K562 (cell line): ENCODE measurements at regions not wholly inside any gene's neighbourhood (a gene's known extent, or its start where the extent isn't known, plus 50 kb on each side); places are given as distances from the start of the nearest gene placed in this dataset.

ENCODE experiments used
- ATAC-seq: fragments of 200-7000 bp; cut with Tn5 transposase; 3 replicates; pipeline ENCODE4 v1.9.1; 2020; ENCODE audit warnings: moderate library complexity
- BruUV-seq: library from RNA; stranded (reverse); fragments of 400-500 nt; replicated peaks from 2 replicates; lab custom pipeline; 2021; lab: Mats Ljungman, UMichigan
- CTCF ChIA-PET: fragments of 300-600 bp; formaldehyde crosslinking; extraction: SDS; loops from one replicate; lab custom pipeline; 2021; ENCODE audit warnings: low intra/inter-chr PET ratio; lab: Yijun Ruan, JAX
- POLR2A ChIA-PET: fragments of 300-600, 350-650 bp; sonication (Branson Sonifier 250); formaldehyde crosslinking; extraction: SDS; loops from one replicate; lab custom pipeline; 2021; ENCODE audit warnings: antibody characterized with exemption, inconsistent platforms; lab: Yijun Ruan, JAX
- DNase-seq, 4 experiments: peaks; one replicate each; pipeline versions ENCODE4 v3.0.0 to v3.0.0-alpha.2; 2011 to 2018; ENCODE audit warnings: low spot score in 3 of 4, mixed read lengths in 3 of 4; ENCODE audit errors: extremely low read depth in 1 of 4
- FAIRE-seq: peaks from 2 replicates; lab custom pipeline; 2011; peaks lifted over from hg19 to GRCh38; lab: Jason Lieb, UNC
- H2AFZ ChIP-seq: 2 replicates; pipeline ENCODE4 v1.6.0; 2011; ENCODE audit warnings: low read depth, low read length, control low read depth, inconsistent platforms
- H3K27ac ChIP-seq: fragments of 200-600 bp; 3 replicates; pipeline ENCODE4 v1.8.0; 2011; ENCODE audit warnings: low read depth, mild to moderate bottlenecking, control low read depth, inconsistent platforms, low read length, moderate library complexity, mixed read lengths; ENCODE audit errors: extremely low read depth
- H3K27me3 ChIP-seq, 2 experiments: fragments of 300-600 bp in 1 of 2; 2 replicates in 1 of 2; 3 replicates in 1 of 2; pipeline versions ENCODE4 v1.6.0 to v1.8.0; 2011; ENCODE audit warnings: inconsistent platforms in 2 of 2, low read length in 2 of 2, mild to moderate bottlenecking in 1 of 2, mixed read lengths in 1 of 2, moderate library complexity in 1 of 2; ENCODE audit not compliant: control insufficient read depth in 2 of 2, insufficient read depth in 2 of 2
- H3K36me3 ChIP-seq: fragments of 300-600 bp; 3 replicates; pipeline ENCODE4 v1.8.0; 2011; ENCODE audit warnings: mild to moderate bottlenecking, low read length, inconsistent platforms; ENCODE audit not compliant: control insufficient read depth, insufficient read depth
- H3K4me1 ChIP-seq, 2 experiments: fragments of 200-600 bp in 1 of 2; replicated peaks in 1 of 2; 2 replicates in 1 of 2; 3 replicates in 1 of 2; pipeline versions ENCODE4 v1.5.1 to v1.8.0; 2011; ENCODE audit warnings: inconsistent platforms in 2 of 2, low read length in 2 of 2, mild to moderate bottlenecking in 1 of 2, mixed read lengths in 1 of 2, moderate library complexity in 1 of 2; ENCODE audit not compliant: control insufficient read depth in 2 of 2, insufficient read depth in 2 of 2
- H3K4me2 ChIP-seq: 2 replicates; pipeline ENCODE4 v1.6.1; 2011; ENCODE audit warnings: low read length, control low read depth, inconsistent platforms, mixed read lengths; ENCODE audit not compliant: insufficient read depth
- H3K4me3 ChIP-seq: fragments of 200-600 bp; sonication (generic), shearing (Covaris generic); 2 replicates; pipeline ENCODE4 v1.5.1; 2016; ENCODE audit warnings: control low read depth, inconsistent platforms
- H3K79me2 ChIP-seq: fragments of 200-600 bp; 3 replicates; pipeline ENCODE4 v1.8.0; 2011; ENCODE audit warnings: low read length, inconsistent platforms; ENCODE audit not compliant: control insufficient read depth, insufficient read depth
- H3K9ac ChIP-seq, 2 experiments: 2 replicates each; pipeline versions ENCODE4 v1.6.0 to v1.6.1; 2011; ENCODE audit warnings: low read depth in 2 of 2, low read length in 2 of 2, control low read depth in 1 of 2, inconsistent platforms in 1 of 2, mild to moderate bottlenecking in 1 of 2, mixed read lengths in 1 of 2; ENCODE audit not compliant: insufficient read depth in 1 of 2
- H3K9me1 ChIP-seq: one replicate; pipeline ENCODE4 v1.6.0; 2011; ENCODE audit warnings: inconsistent platforms, mild to moderate bottlenecking, low read length, moderate library complexity; ENCODE audit not compliant: control insufficient read depth, insufficient read depth
- H3K9me3 ChIP-seq: replicated peaks from 2 replicates; pipeline ENCODE4 v1.5.1; 2011; ENCODE audit warnings: low read depth, low read length, inconsistent platforms; ENCODE audit not compliant: control insufficient read depth, insufficient read depth
- H4K20me1 ChIP-seq: replicated peaks from 2 replicates; pipeline ENCODE4 v1.6.1; 2011; ENCODE audit warnings: low read length, inconsistent platforms, mixed read lengths; ENCODE audit not compliant: control insufficient read depth, insufficient read depth
- BACH1 ChIP-seq: fragments of 200-800 bp; sonication (Bioruptor generic); IDR thresholded peaks from 2 replicates; pipeline ENCODE4 v1.6.1; 2016; ENCODE audit warnings: missing genetic modification characterization, missing compliant biosample characterization
- ZBTB40 ChIP-seq, 2 experiments: fragments of 450-650 bp in 1 of 2; sonication (generic) in 1 of 2; formaldehyde crosslinking in 1 of 2; IDR thresholded peaks; 2 replicates each; pipeline versions ENCODE4 v1.7.1 to v1.9.0; 2016 to 2022; ENCODE audit warnings: inconsistent platforms in 1 of 2, mild to moderate bottlenecking in 1 of 2, missing genetic modification reagents in 1 of 2
- ZNF316 ChIP-seq: fragments of 450-650 bp; IDR thresholded peaks from 2 replicates; pipeline ENCODE4 v1.6.1; 2016
- ZNF407 ChIP-seq: fragments of 450-650 bp; IDR thresholded peaks from 2 replicates; pipeline ENCODE4 v1.6.1; 2016; ENCODE audit warnings: low read depth
- WGBS: fragments of 100-300 bp; shearing (Covaris generic); methylation state at CpG from one replicate; pipeline ENCODE4 v1.1.6; 2016; ENCODE audit warnings: low coverage, mixed read lengths; ENCODE audit not compliant: insufficient coverage; ENCODE audit errors: missing lambda C conversion rate; 5-methylcytosine and 5-hydroxymethylcytosine counted together
- in situ Hi-C: fragments of 300-500 bp; cut with MboI; formaldehyde crosslinking; loops from 4 replicates; pipeline ENCODE4 v1.15.0; 2018; ENCODE audit warnings: inconsistent platforms, mixed read lengths
- intact Hi-C: fragments of 100-400 bp; cut with micrococcal nuclease; formaldehyde crosslinking; loops from 2 replicates; pipeline ENCODE4 v1.14.2; 2022

GRCh38 chr4:176879380-176880116 lies 86.8 kb upstream of the VEGFC start:
- no peaks in the 10 kb centered on the region for H3K79me2 ChIP-seq
- no peak for DNase-seq
- no peaks in the 10 kb centered on the region for H3K9me1 ChIP-seq
- H3K4me3 ChIP-seq: no peak overlapping the region
- H3K27me3 ChIP-seq: no peaks in the 10 kb centered on the region
- intact Hi-C loops (no loop called here), in situ Hi-C loops (no loop called here)
- no peak overlapping the region for H2AFZ ChIP-seq
- no peak overlapping the region for H3K27ac ChIP-seq
- FAIRE-seq: no peak
- BruUV-seq: no TSS peak
- WGBS: 0% methylated on average over 4 of the region's 4 CpGs
- H3K36me3 ChIP-seq: no peaks in the 10 kb centered on the region
- no peaks in the 10 kb centered on the region for H3K4me1 ChIP-seq
- no peaks in the 10 kb centered on the region for H3K9me3 ChIP-seq
- ChIA-PET CTCF (no interaction called here), POLR2A (no interaction called here)
- H4K20me1 ChIP-seq: no peaks in the 10 kb centered on the region
- ATAC-seq: no peak
- H3K4me2 ChIP-seq: no peak overlapping the region
- H3K9ac ChIP-seq: no peak overlapping the region
- TF ChIP-seq ZBTB40 (IDR thresholded peaks at IDR 0.05) (peak; percentile 35; the same call in 1 of the 2 replicates), ZBTB40 (CRISPR knock-in tag; IDR thresholded peaks at IDR 0.05) (no peak), BACH1 (tag) (peak; percentile 25; the same call in 1 of the 2 replicates), ZNF316 (peak; percentile 43), ZNF407 (no peak)
